Uterus (tissue), 3 donors: ENCODE measurements at regions not wholly inside any gene's neighbourhood (a gene's known extent, or its start where the extent isn't known, plus 50 kb on each side); places are given as distances from the start of the nearest gene placed in this dataset.
A peak's percentile ranks its signal among the peaks of the same experiment; 100 is the strongest.
"Not testable (repeated sequence)": the region's sequence is repeated elsewhere in the genome, so short reads cannot be mapped to it uniquely, and the experiment has no call there.

Source experiments
- DNase-seq, 2 donors: peaks; one replicate each; pipeline ENCODE4 v3.0.0-alpha.2; 2019 to 2020
- H3K27ac ChIP-seq, 2 donors: fragments of 200-600 bp; sonication (generic); 1 replicate in 1 of 2; 2 replicates in 1 of 2; pipeline ENCODE4 v1.5.1; 2016 to 2018
- H3K27me3 ChIP-seq, 2 donors: fragments of 200-600 bp; sonication (generic); one replicate each; pipeline ENCODE4 v1.5.1; 2018 to 2019; ENCODE audit warnings: control low read depth in 1 of 2
- H3K36me3 ChIP-seq, 2 donors: fragments of 200-600 bp; sonication (generic); one replicate each; pipeline ENCODE4 v1.5.1; 2019; ENCODE audit warnings: control low read depth in 1 of 2
- H3K4me1 ChIP-seq, 2 donors: fragments of 200-600 bp; sonication (generic); one replicate each; pipeline ENCODE4 v1.5.1; 2018 to 2019; ENCODE audit warnings: control low read depth in 1 of 2
- H3K4me3 ChIP-seq, 2 donors: fragments of 200-600 bp; sonication (generic); 1 replicate in 1 of 2; 2 replicates in 1 of 2; pipeline ENCODE4 v1.5.1; 2018 to 2019; ENCODE audit warnings: mild to moderate bottlenecking in 1 of 2
- H3K9me3 ChIP-seq, 2 donors: fragments of 200-600 bp; sonication (generic); one replicate each; pipeline ENCODE4 v1.5.1; 2019; ENCODE audit warnings: control low read depth in 1 of 2
- POLR2A ChIP-seq, 2 donors: fragments of 450-650 bp; IDR thresholded peaks; one replicate each; pipeline ENCODE4 v1.6.1; 2016; ENCODE audit warnings: antibody characterized with exemption in 2 of 2, mild to moderate bottlenecking in 1 of 2, moderate library complexity in 1 of 2
- intact Hi-C: fragments of 100-400 bp; cut with DNase I; formaldehyde crosslinking; loops from one replicate; pipeline ENCODE4 v1.15.1; 2023; ENCODE audit warnings: low total_unique reads
- TF ChIP-seq, protein P1 (sequence below), 4 experiments: fragments of 200-600 bp in 2 of 4; fragments of 450-650 bp in 2 of 4; sonication (generic) in 2 of 4; IDR thresholded peaks; one replicate each; pipeline ENCODE4 v1.5.1; 2016 to 2019; ENCODE audit warnings: antibody characterized with exemption in 4 of 4, mild to moderate bottlenecking in 2 of 4, moderate library complexity in 1 of 4
- donor health status: DM: yes; HTN: yes; CAD: no.

DNA sequence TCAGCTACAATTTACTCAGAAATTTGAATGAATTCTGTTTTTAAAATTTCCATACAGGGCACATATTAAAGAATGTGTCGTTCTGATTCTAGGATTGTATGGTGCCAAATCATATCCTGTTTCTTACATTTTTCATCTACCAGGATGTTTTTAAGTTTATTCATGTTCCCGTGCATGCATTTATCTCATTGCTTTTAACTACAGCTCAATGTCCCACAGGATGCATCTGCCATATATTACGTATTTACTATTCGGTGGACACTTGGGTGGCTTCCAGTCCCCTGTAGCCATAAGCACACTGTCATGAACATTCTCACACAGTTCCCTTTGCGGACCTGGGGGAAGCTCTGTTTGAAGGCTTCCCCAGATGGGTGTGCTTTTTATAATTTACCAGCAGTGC, 122.3 kb downstream of the CCDC71L start:
- no peak overlapping the region for H3K4me3 ChIP-seq
- no peak for TF ChIP-seq POLR2A (IDR thresholded peaks at IDR 0.05)
- TF ChIP-seq, protein P1, sequence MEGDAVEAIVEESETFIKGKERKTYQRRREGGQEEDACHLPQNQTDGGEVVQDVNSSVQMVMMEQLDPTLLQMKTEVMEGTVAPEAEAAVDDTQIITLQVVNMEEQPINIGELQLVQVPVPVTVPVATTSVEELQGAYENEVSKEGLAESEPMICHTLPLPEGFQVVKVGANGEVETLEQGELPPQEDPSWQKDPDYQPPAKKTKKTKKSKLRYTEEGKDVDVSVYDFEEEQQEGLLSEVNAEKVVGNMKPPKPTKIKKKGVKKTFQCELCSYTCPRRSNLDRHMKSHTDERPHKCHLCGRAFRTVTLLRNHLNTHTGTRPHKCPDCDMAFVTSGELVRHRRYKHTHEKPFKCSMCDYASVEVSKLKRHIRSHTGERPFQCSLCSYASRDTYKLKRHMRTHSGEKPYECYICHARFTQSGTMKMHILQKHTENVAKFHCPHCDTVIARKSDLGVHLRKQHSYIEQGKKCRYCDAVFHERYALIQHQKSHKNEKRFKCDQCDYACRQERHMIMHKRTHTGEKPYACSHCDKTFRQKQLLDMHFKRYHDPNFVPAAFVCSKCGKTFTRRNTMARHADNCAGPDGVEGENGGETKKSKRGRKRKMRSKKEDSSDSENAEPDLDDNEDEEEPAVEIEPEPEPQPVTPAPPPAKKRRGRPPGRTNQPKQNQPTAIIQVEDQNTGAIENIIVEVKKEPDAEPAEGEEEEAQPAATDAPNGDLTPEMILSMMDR (IDR thresholded peaks at IDR 0.05): no peak
- peak overlapping the region in 1 of 2 donors; percentile 8 for H3K27ac ChIP-seq
- H3K4me1 ChIP-seq: no peaks in the 10 kb centered on the region
- no peaks in the 10 kb centered on the region for H3K36me3 ChIP-seq
- no peak for DNase-seq
- no peaks in the 10 kb centered on the region for H3K9me3 ChIP-seq
- intact Hi-C loops: no loop called here
- no peaks in the 10 kb centered on the region for H3K27me3 ChIP-seq

DNA sequence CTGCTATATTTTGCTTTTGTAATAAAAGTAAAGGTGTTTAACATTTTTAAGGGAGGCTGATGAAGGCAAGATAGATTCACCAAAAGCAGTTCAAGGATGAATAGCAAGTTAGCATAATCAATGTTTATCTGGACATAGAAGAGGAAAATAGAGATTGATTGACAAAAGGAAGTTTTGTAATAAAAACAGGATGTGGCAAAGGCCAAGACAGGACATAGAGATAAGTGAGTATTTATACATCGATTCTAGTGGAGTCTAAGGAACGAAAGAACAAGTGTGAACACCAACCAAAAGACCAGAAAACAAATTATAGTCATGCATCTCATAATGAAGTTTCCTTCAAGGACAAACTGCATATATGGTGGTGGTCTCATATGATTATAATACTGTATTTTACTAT, 123.8 kb downstream of the CCDC71L start:
- no peaks in the 10 kb centered on the region for H3K36me3 ChIP-seq
- TF ChIP-seq POLR2A (IDR thresholded peaks at IDR 0.05): no peak
- TF ChIP-seq, protein P1 (IDR thresholded peaks at IDR 0.05): no peak
- H3K9me3 ChIP-seq: no peaks in the 10 kb centered on the region
- intact Hi-C loops: no loop called here
- H3K27me3 ChIP-seq: no peaks in the 10 kb centered on the region
- no peaks in the 10 kb centered on the region for H3K4me1 ChIP-seq
- H3K27ac ChIP-seq: no peak overlapping the region
- no peak overlapping the region for H3K4me3 ChIP-seq
- DNase-seq: no peak

GRCh38 chr7:106536079-106536478, 124.9 kb downstream of the CCDC71L start:
- TF ChIP-seq POLR2A (IDR thresholded peaks at IDR 0.05): no peak
- TF ChIP-seq, protein P1 (IDR thresholded peaks at IDR 0.05): no peak
- Histone ChIP-seq H3K27me3 (no peaks in the 10 kb centered on the region), H3K36me3 (no peaks in the 10 kb centered on the region), H3K4me1 (no peaks in the 10 kb centered on the region), H3K27ac (peak overlapping the region in 1 of 2 donors; percentile 36), H3K9me3 (no peaks in the 10 kb centered on the region), H3K4me3 (no peak overlapping the region)
- intact Hi-C loops: no loop called here
- DNase-seq: no peak

DNA sequence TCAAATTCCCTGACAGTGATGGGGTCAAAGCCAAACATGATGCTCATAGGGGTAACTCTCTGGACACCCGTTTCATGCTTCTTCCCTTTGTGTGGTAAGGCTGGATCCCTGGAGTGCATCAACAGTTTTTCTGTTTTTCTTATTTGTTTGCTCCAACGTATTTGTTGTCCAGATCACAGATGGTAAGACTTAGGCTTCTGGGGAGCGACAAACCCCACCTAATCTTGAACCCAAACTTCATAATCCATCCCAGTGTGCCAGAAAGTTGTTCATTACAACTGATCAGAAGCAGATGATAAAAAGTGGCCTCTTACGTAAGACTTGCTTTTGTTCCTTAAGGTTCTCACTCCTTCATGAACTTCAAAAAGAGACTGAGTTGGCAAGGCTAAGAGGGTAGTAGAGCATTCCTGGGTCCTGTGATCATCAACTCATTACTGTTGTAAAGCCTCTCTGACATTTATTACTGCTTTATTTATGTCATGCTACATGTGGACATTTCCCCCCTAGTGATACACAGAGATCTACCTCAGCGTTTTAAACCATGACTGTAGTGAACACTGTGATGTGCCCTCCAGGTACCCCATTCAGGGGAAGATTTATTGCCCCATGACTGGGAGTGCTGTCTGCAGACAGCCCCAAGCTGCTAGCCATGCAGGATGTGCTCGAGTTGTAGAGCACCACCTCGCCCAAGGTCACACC, 125.6 kb downstream of the CCDC71L start:
- Histone ChIP-seq H3K36me3 (no peaks in the 10 kb centered on the region), H3K9me3 (no peaks in the 10 kb centered on the region), H3K27ac (peak overlapping the region in 1 of 2 donors; percentile 36), H3K4me1 (no peaks in the 10 kb centered on the region), H3K27me3 (no peaks in the 10 kb centered on the region), H3K4me3 (no peak overlapping the region)
- no peak for TF ChIP-seq POLR2A (IDR thresholded peaks at IDR 0.05)
- TF ChIP-seq, protein P1 (IDR thresholded peaks at IDR 0.05): no peak
- no peak for DNase-seq
- intact Hi-C loops: no loop called here

- Histone ChIP-seq H3K9me3 (no peaks in the 10 kb centered on the region), H3K36me3 (no peaks in the 10 kb centered on the region), H3K4me3 (no peak overlapping the region), H3K4me1 (no peaks in the 10 kb centered on the region), H3K27ac (no peak overlapping the region), H3K27me3 (no peaks in the 10 kb centered on the region)
- intact Hi-C loops: no loop called here
- no peak for TF ChIP-seq POLR2A (IDR thresholded peaks at IDR 0.05)
- TF ChIP-seq, protein P1 (IDR thresholded peaks at IDR 0.05): no peak
- no peak for DNase-seq
Observed at GRCh38 chr7:106534271-106534846, 126.6 kb downstream of the CCDC71L start.

GRCh38 chr7:106530183-106530582, 130.8 kb downstream of the CCDC71L start:
- H3K27me3 ChIP-seq, H3K27ac ChIP-seq, H3K36me3 ChIP-seq, DNase-seq, H3K9me3 ChIP-seq, H3K4me1 ChIP-seq, H3K4me3 ChIP-seq, intact Hi-C loops: not testable (repeated sequence)

DNA sequence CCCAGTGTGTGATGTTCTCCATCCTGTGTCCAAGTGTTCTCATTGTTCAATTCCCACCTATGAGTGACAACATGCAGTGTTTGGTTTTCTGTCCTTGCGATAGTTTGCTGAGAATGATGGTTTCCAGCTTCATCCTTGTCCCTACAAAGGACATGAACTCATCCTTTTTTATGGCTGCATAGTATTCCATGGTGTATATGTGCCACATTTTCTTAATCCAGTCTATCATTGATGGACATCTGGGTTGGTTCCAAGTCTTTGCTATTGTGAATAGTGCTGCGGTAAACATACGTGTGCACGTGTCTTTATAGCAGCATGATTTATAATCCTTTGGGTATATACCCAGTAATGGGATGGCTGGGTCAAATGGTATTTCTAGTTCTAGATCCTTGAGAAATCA, 134.3 kb downstream of the CCDC71L start:
- intact Hi-C loops, H3K36me3 ChIP-seq, H3K9me3 ChIP-seq, H3K4me1 ChIP-seq, H3K27me3 ChIP-seq, DNase-seq, H3K27ac ChIP-seq, H3K4me3 ChIP-seq: not testable (repeated sequence)
